ENCODE measurements at regions not wholly inside any gene's neighbourhood (a gene's known extent, or its start where the extent isn't known, plus 50 kb on each side); places are given as distances from the start of the nearest gene placed in this dataset.

DNA sequence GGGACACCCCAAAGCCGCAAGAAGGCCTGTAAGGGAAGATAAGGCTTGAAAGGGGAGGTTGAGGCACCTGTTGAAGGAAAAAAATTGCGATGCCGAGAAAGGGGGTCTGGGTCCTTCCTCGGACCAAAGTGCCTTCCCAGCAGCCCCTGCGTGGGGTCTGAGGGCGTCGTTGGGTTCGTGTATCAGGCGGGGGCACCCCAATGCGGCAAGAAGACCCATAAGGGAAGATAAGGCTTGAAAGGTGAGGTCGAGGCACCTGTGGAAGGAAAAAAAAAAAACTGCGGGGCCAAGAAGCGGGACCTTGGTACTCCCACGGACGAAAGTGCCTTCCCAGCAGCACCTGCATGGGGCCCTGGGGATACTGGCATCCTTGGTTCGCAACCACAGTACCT lies 277.5 kb downstream of the ALG10 start:
- TF ChIP-seq, protein P1, sequence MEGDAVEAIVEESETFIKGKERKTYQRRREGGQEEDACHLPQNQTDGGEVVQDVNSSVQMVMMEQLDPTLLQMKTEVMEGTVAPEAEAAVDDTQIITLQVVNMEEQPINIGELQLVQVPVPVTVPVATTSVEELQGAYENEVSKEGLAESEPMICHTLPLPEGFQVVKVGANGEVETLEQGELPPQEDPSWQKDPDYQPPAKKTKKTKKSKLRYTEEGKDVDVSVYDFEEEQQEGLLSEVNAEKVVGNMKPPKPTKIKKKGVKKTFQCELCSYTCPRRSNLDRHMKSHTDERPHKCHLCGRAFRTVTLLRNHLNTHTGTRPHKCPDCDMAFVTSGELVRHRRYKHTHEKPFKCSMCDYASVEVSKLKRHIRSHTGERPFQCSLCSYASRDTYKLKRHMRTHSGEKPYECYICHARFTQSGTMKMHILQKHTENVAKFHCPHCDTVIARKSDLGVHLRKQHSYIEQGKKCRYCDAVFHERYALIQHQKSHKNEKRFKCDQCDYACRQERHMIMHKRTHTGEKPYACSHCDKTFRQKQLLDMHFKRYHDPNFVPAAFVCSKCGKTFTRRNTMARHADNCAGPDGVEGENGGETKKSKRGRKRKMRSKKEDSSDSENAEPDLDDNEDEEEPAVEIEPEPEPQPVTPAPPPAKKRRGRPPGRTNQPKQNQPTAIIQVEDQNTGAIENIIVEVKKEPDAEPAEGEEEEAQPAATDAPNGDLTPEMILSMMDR (IDR thresholded peaks at IDR 0.05) = no peak
- TF ChIP-seq EZH2phosphoT487 (IDR thresholded peaks at IDR 0.05) = no peak
